Astrocyte (in vitro differentiated cells and primary cell): ENCODE measurements at regions not wholly inside any gene's neighbourhood (a gene's known extent, or its start where the extent isn't known, plus 50 kb on each side); places are given as distances from the start of the nearest gene placed in this dataset.

Experiments
- CTCF ChIP-seq: IDR thresholded peaks from 2 replicates; pipeline ENCODE4 v1.5.1; 2011; ENCODE audit warnings: low read depth, mild to moderate bottlenecking, inconsistent platforms, low read length, moderate library complexity; ENCODE audit not compliant: insufficient read depth
- EZH2 ChIP-seq: IDR thresholded peaks from 2 replicates; pipeline ENCODE4 v1.6.1; 2012; ENCODE audit warnings: mild to moderate bottlenecking, low read length, inconsistent platforms; ENCODE audit not compliant: insufficient read depth

- no peak for TF ChIP-seq CTCF
- no peak for TF ChIP-seq EZH2
Observed at GRCh38 chr1:187960125-187960638, 1131.4 kb downstream of the PLA2G4A start.
